Mesodermal cell (in vitro differentiated cells): ENCODE measurements at regions not wholly inside any gene's neighbourhood (a gene's known extent, or its start where the extent isn't known, plus 50 kb on each side); places are given as distances from the start of the nearest gene placed in this dataset.
"Not testable (repeated sequence)": the region's sequence is repeated elsewhere in the genome, so short reads cannot be mapped to it uniquely, and the experiment has no call there.

Experiments
- H3K27ac ChIP-seq: 2 replicates; pipeline ENCODE4 v1.7.0; 2013; ENCODE audit warnings: mild to moderate bottlenecking, low read depth, low read length, moderate library complexity; ENCODE audit not compliant: severe bottlenecking
- H3K36me3 ChIP-seq: 2 replicates; pipeline ENCODE4 v1.7.1; 2013; ENCODE audit warnings: mild to moderate bottlenecking, low read length, moderate library complexity; ENCODE audit not compliant: control insufficient read depth, insufficient read depth
- H3K4me1 ChIP-seq: one replicate; pipeline ENCODE4 v1.7.1; 2013; ENCODE audit warnings: mild to moderate bottlenecking, low read length; ENCODE audit not compliant: insufficient read depth, control insufficient read depth, poor library complexity, severe bottlenecking
- H3K4me3 ChIP-seq: 2 replicates; pipeline ENCODE4 v1.7.0; 2013; ENCODE audit warnings: low read length, control low read depth, mild to moderate bottlenecking; ENCODE audit not compliant: insufficient read depth, poor library complexity, severe bottlenecking; ENCODE audit errors: extremely low read depth
- H3K9me3 ChIP-seq: 2 replicates; pipeline ENCODE4 v1.7.1; 2013; ENCODE audit warnings: mild to moderate bottlenecking, low read length, moderate library complexity; ENCODE audit not compliant: control insufficient read depth
- WGBS, 2 experiments: methylation state at CpG; one replicate each; pipeline ENCODE4 v1.1.5; 2013; ENCODE audit warnings: missing lambda C conversion rate in 2 of 2; ENCODE audit not compliant: insufficient coverage in 2 of 2; 5-methylcytosine and 5-hydroxymethylcytosine counted together

DNA sequence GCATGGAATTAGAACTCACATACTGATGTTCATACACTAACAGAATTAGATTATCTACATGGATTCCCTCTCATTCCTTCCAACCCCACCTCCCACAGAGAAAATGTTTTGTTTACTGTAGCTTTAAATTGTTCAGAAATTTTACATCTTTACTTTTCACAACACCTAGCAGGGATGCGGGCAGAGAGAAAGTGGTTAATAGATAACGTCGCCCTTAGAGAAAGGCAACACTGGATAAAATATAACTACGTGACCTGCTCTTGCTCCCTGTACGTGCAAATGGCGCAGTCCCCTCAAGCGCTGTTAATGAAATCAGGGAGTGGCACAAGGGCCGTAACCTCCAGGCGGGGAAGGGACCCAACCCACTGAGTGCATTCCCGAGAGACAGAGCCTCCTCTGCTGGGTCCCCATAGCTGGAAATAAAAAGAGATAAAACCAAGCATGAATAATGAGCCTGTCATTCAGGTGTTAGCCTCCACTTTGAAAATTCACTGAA lies 125.3 kb upstream of the DAPK1 start:
- Histone ChIP-seq H3K4me3 (no peak overlapping the region), H3K4me1 (peaks cover 10% of the 10 kb centered on the region), H3K9me3 (no peaks in the 10 kb centered on the region), H3K27ac (no peak overlapping the region), H3K36me3 (no peaks in the 10 kb centered on the region)
- WGBS, 2 experiments: 91 to 96% methylated on average over 9 to 10 of the region's 10 CpGs

DNA sequence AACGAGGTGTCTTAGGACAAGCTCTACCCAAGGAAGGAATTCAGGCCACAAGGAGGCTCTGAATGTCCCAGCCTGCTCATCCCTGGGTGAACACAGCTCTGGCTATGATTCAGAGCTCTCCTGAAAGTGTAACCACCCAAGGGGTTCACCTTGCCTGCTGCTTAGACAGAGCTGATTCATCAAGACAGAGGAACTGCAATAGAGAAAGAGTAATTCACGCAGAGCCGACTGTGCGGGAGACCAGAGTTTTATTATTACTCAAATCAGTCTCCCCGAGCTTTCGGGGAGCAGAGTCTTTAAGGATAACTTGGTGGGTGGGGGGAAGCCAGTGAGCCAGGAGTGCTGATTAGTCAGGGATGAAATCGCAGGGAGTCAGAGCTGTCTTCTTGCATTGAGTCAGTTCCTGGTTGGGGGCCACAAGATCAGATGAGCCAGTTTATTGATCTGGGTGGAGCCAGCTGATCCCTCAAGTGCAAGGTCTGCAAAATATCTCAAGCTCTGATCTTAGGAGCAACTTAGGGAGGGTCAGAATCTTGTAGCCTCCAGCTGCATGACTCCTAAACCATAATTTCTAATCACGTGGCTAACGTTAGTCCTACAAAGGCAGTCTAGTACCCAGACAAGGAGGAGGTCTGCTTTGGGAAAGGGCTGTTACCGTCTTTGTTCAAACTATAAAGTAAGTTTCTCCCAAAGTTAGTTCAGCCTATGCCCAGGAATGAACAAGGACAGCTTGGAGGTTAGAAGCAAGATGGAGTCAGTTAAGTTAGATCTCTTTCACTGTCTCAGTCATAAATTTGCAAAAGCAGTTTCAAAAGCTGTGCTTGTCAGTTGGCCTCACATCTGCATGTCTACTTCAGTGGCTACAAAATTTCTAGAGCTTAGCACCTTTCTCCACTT lies 123.4 kb upstream of the DAPK1 start:
- not testable (repeated sequence) for H3K27ac ChIP-seq, H3K9me3 ChIP-seq, H3K4me3 ChIP-seq, H3K36me3 ChIP-seq
- H3K4me1 ChIP-seq: peaks cover 10% of the 10 kb centered on the region
- WGBS, 2 experiments: 64 to 85% methylated on average over 2 to 4 of the region's 10 CpGs

DNA sequence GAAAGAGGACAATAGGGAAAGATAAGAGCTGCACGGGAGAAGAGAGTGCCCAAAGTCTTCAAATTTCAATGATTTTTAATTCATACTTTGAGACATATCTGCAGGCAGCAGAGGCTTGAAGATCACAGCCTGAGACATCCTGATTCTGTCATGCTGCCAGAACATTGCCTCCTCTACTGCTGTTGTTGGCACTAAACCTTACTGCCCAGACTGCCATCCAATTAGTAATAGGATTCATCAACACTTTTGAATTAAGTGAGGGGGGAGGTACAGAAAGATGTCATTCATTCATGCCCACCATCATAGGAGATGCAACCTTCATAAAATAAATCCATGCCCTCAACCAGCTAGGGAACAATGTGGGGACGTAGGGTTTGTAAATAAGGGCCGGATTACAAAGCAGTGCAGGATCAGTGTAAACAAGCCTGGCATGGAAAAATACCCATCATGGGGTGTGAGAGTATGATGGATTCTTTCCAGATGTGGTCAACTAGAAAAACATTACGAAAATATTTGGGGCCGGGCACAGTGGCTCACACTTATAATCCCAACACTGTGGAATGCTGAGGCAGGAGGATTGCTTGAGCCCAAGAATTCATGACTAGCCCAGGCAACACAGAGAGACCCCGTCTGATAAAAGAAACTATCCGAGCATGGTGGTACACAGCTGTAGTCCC lies 122.1 kb upstream of the DAPK1 start:
- Histone ChIP-seq H3K27ac (no peak overlapping the region), H3K36me3 (no peaks in the 10 kb centered on the region), H3K4me1 (peaks cover 10% of the 10 kb centered on the region), H3K4me3 (no peak overlapping the region), H3K9me3 (no peaks in the 10 kb centered on the region)
- WGBS, 2 experiments: 87 to 100% methylated on average over 4 to 6 of the region's 7 CpGs

DNA sequence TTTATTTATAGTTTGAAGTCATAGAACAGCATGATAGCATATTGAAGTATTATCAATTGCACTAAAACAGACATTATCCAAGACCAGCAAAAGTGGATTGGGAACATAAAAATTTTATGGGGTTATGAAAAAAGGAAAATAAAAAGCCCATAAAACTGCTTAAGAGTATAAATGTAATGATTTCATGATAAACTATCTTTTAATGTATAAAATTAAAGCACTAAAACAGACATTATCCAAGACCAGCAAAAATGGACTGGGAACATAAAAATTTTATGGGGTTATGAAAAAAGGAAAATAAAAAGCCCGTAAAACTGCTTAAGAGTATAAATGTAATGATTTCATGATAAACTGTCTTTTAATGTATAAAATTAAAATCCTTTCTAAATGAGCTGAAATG lies 119.0 kb upstream of the DAPK1 start:
- H3K4me1 ChIP-seq: peaks cover 10% of the 10 kb centered on the region
- H3K4me3 ChIP-seq: no peak overlapping the region
- WGBS, 2 experiments: no CpG with 5 or more reads among the region's 1 CpG
- H3K27ac ChIP-seq: no peak overlapping the region
- H3K36me3 ChIP-seq: no peaks in the 10 kb centered on the region
- H3K9me3 ChIP-seq: no peaks in the 10 kb centered on the region

DNA sequence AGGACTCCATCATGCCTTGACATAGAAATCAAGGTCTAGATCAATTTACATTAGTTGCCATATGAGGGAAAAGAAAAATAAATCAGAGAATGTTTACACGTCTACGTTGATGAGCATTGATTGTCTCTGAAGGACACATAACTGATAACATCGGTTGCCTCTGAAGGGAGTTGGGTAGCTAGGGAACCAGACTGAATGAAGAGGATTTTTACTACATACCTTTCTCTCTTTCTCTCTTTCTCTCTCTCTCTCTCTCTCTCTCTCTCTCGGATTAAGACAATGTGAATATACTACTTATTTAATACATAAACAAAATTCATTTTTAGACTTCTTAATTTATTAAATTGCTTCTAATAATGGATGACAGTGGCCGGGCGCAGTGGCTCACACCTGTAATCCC lies 118.4 kb upstream of the DAPK1 start:
- H3K9me3 ChIP-seq: no peaks in the 10 kb centered on the region
- H3K27ac ChIP-seq: no peak overlapping the region
- 100% methylated on average over 2 of the region's 6 CpGs for WGBS, 2 experiments
- H3K4me1 ChIP-seq: peaks cover 8% of the 10 kb centered on the region
- no peaks in the 10 kb centered on the region for H3K36me3 ChIP-seq
- no peak overlapping the region for H3K4me3 ChIP-seq

DNA sequence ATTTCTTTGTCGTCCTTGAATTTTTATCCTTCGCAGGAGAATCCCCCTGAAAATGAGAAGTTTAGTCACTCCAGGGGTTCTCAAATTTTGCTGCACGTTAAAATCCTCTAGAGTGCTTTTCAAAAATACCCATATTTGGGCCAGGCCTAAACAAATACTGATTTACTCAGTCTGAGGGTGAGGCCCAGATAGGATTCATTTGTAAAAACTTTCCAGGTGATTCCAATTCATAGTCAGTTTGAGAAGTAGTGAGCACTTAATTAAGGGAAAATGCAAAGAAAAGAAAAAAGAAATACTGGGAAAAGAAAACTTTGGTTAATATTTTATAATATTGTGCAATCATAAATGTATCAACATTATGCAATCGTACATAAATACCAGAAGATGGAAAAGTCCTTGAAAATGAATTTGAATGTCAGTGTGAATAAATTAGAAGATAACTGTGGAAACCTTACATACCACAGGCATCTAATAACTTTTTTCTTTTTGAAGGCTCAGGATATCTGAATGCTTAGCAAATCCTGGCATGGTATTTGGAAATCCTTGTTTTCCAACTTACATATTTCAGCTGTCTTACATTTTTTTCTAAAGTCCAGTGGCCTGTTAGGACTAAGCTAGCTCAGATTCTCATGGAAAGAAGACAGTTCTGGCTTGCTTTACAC lies 116.5 kb upstream of the DAPK1 start:
- Histone ChIP-seq H3K27ac (no peak overlapping the region), H3K9me3 (no peaks in the 10 kb centered on the region), H3K4me1 (no peaks in the 10 kb centered on the region), H3K36me3 (no peaks in the 10 kb centered on the region), H3K4me3 (no peak overlapping the region)
- WGBS, 2 experiments: 17 to 69% methylated on average over 1 to 2 of the region's 4 CpGs

DNA sequence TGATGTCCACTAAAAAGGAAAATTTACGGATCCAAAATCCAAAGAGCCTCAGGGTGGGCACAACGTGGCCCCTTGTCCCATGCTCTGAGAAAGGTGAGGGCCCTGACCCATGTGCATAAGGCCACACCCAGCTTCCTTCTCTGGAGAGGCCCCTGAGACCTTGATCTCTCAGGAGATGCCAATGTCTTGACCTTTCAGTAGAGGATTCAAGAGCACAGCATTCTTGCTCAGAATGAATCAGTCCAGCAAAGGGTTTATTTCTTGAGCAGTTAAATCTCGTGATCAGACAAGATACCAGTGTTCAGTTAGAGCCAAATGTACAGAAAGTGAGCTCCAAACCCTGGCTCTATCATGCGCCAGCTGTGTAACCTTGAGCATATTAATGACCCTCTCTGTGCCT lies 115.9 kb upstream of the DAPK1 start:
- Histone ChIP-seq H3K4me3 (no peak overlapping the region), H3K27ac (no peak overlapping the region), H3K4me1 (no peaks in the 10 kb centered on the region), H3K9me3 (no peaks in the 10 kb centered on the region), H3K36me3 (no peaks in the 10 kb centered on the region)
- WGBS, 2 experiments: 90 to 98% methylated on average over 3 of the region's 4 CpGs

DNA sequence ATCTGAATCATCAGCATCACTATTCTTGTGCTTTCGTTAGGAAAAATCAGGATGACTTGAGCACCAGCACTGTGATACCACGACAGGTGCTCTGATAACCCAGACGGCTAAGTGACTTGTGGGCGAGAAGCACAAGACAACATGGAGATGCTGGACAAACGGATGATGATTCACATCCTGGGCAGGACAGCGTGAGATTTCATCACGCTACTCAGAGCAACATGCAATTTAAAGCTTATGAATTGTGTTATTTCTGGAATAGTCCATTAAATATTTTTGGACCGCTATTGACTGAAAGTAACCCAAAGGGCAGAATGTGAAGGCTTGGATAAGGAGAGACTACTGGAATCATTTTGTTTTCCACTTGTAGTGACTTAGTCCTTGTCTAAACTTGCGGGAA lies 114.8 kb upstream of the DAPK1 start:
- H3K36me3 ChIP-seq: no peaks in the 10 kb centered on the region
- H3K9me3 ChIP-seq: no peaks in the 10 kb centered on the region
- H3K4me3 ChIP-seq: no peak overlapping the region
- 94 to 96% methylated on average over 8 to 9 of the region's 9 CpGs for WGBS, 2 experiments
- no peaks in the 10 kb centered on the region for H3K4me1 ChIP-seq
- no peak overlapping the region for H3K27ac ChIP-seq

DNA sequence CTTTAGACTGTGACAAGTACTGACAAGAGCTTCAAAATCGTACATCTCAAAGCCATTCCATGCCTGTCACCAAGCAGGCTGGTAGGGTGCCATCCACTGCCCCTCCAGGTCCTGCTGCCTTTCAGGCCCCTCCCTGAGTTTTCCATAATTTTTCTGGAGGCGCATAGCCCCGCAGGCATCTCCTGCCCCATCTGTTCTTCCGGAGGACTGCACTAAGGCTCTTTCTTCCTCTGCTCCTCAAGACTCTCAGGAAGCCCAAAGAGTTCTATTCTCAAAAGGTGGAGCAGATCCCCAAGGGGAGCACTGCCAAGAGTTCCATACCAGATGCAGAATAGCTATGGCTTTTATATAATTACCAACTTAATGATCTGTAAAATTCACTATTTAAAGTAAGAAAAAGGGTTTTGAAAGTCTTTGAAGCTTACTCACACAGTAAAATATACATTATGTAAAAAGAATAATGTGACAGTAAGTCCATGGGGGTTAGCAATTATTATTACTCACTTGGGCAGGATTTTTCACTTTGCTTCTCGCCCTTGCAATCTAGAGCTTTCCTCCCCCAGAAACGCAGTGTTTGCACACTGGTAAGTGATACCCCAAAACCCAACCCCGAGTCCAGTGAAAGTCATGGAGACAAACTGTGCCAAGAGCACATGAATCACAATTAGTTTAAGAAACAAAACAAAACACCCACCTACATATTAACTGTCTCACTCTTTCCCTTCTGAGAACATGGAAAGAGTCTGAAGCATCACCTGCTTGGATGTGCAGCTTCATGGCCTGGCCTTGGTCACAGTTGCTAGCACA lies 114.1 kb upstream of the DAPK1 start:
- Histone ChIP-seq H3K4me1 (no peaks in the 10 kb centered on the region), H3K27ac (no peak overlapping the region), H3K4me3 (no peak overlapping the region), H3K9me3 (no peaks in the 10 kb centered on the region), H3K36me3 (no peaks in the 10 kb centered on the region)
- 92 to 93% methylated on average over 3 to 5 of the region's 7 CpGs for WGBS, 2 experiments

DNA sequence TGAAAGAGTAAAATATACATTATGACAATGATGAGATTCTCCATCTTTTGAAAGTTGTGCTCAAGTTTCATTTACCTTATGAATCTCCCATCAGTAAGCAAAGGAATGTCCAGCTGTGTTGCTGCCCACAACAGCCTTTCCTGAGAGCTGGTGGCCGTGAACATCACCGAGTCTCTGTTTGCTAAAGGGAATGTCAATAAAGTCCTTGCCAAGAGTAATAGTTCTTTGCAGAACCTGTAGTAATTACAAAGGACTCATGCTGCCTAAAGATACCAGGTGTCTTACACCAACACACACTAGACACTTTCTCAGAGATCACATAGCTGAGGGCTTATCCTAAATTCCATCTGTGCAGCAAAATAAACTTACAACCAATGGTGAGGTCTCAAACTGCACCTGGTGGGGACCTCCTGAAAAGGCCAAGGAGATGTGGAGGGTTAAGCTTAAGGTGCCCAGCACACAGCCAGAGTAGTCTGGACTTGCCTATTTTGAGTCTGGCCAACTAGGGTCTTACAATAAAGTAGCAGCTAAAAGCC lies 111.1 kb upstream of the DAPK1 start:
- WGBS, 2 experiments: 83 to 100% methylated on average over 1 to 2 of the region's 2 CpGs
- Histone ChIP-seq H3K4me1 (no peaks in the 10 kb centered on the region), H3K4me3 (no peak overlapping the region), H3K36me3 (no peaks in the 10 kb centered on the region), H3K9me3 (no peaks in the 10 kb centered on the region), H3K27ac (no peak overlapping the region)
